HEK293 (cell line): ENCODE measurements at regions not wholly inside any gene's neighbourhood (a gene's known extent, or its start where the extent isn't known, plus 50 kb on each side); places are given as distances from the start of the nearest gene placed in this dataset.
A peak's percentile ranks its signal among the peaks of the same experiment; 100 is the strongest.

Source experiments
- BCL6B ChIP-seq: fragments of 450-650 bp; formaldehyde crosslinking; IDR thresholded peaks from 2 replicates; pipeline ENCODE4 v1.5.1; 2017; ENCODE audit warnings: missing biosample characterization, missing genetic modification characterization
- GLI4 ChIP-seq: fragments of 450-650 bp; formaldehyde crosslinking; IDR thresholded peaks from 2 replicates; pipeline ENCODE4 v1.5.1; 2016; ENCODE audit warnings: missing biosample characterization, missing genetic modification characterization
- GLIS1 ChIP-seq: fragments of 450-650 bp; formaldehyde crosslinking; IDR thresholded peaks from 2 replicates; pipeline ENCODE4 v1.5.1; 2016; ENCODE audit warnings: missing biosample characterization, missing genetic modification characterization
- MZF1 ChIP-seq: fragments of 450-650 bp; formaldehyde crosslinking; IDR thresholded peaks from 2 replicates; pipeline ENCODE4 v1.5.1; 2017; ENCODE audit warnings: missing biosample characterization, missing genetic modification characterization, borderline replicate concordance
- SCRT2 ChIP-seq: fragments of 450-650 bp; formaldehyde crosslinking; IDR thresholded peaks from 2 replicates; pipeline ENCODE4 v1.5.1; 2016; ENCODE audit warnings: missing biosample characterization, missing genetic modification characterization
- ZNF148 ChIP-seq: fragments of 450-650 bp; formaldehyde crosslinking; IDR thresholded peaks from 2 replicates; pipeline ENCODE4 v1.5.0; 2017; ENCODE audit warnings: missing biosample characterization, missing genetic modification characterization, borderline replicate concordance
- ZNF169 ChIP-seq: fragments of 450-650 bp; formaldehyde crosslinking; IDR thresholded peaks from 2 replicates; pipeline ENCODE4 v1.5.1; 2016; ENCODE audit warnings: missing biosample characterization, missing genetic modification characterization
- ZNF2 ChIP-seq: fragments of 450-650 bp; formaldehyde crosslinking; IDR thresholded peaks from 2 replicates; pipeline ENCODE4 v1.5.1; 2016; ENCODE audit warnings: missing biosample characterization, missing genetic modification characterization
- ZNF274 ChIP-seq, 2 experiments: fragments of 200-500 bp in 1 of 2; fragments of 450-650 bp in 1 of 2; sonication (Bioruptor generic) in 1 of 2; formaldehyde crosslinking in 1 of 2; IDR thresholded peaks; 2 replicates each; pipeline versions ENCODE4 v1.5.1 to v1.6.1; 2014 to 2016; ENCODE audit warnings: borderline replicate concordance in 1 of 2, inconsistent platforms in 1 of 2, low read length in 1 of 2, missing biosample characterization in 1 of 2, missing genetic modification characterization in 1 of 2
- ZNF362 ChIP-seq: fragments of 450-650 bp; formaldehyde crosslinking; IDR thresholded peaks from 2 replicates; pipeline ENCODE4 v1.5.1; 2016; ENCODE audit warnings: missing biosample characterization, missing genetic modification characterization
- ZNF433 ChIP-seq: fragments of 450-650 bp; formaldehyde crosslinking; IDR thresholded peaks from 2 replicates; pipeline ENCODE4 v1.5.1; 2016; ENCODE audit warnings: missing biosample characterization, missing genetic modification characterization, low read depth
- ZNF510 ChIP-seq: fragments of 450-650 bp; formaldehyde crosslinking; IDR thresholded peaks from 2 replicates; pipeline ENCODE4 v1.5.1; 2018; ENCODE audit warnings: mild to moderate bottlenecking, missing genetic modification characterization, missing biosample characterization; ENCODE audit not compliant: insufficient replicate concordance
- ZNF518A ChIP-seq: fragments of 450-650 bp; formaldehyde crosslinking; conservative IDR thresholded peaks from 2 replicates; pipeline ENCODE4 v1.5.1; 2016; ENCODE audit warnings: low read depth, missing biosample characterization, missing genetic modification characterization
- ZNF555 ChIP-seq: fragments of 450-650 bp; formaldehyde crosslinking; conservative IDR thresholded peaks from 2 replicates; pipeline ENCODE4 v1.5.1; 2017; ENCODE audit warnings: missing biosample characterization, mild to moderate bottlenecking, missing genetic modification characterization, inconsistent platforms
- ZNF558 ChIP-seq: fragments of 450-650 bp; formaldehyde crosslinking; IDR thresholded peaks from 2 replicates; pipeline ENCODE4 v1.5.1; 2016; ENCODE audit warnings: missing biosample characterization, missing genetic modification characterization
- ZNF560 ChIP-seq: fragments of 450-650 bp; formaldehyde crosslinking; IDR thresholded peaks from 2 replicates; pipeline ENCODE4 v1.5.1; 2017; ENCODE audit warnings: missing biosample characterization, missing genetic modification characterization, borderline replicate concordance
- ZNF629 ChIP-seq: fragments of 450-650 bp; formaldehyde crosslinking; IDR thresholded peaks from 2 replicates; pipeline ENCODE4 v1.5.1; 2017; ENCODE audit warnings: missing biosample characterization, missing genetic modification characterization
- ZNF664 ChIP-seq: fragments of 450-650 bp; formaldehyde crosslinking; IDR thresholded peaks from 2 replicates; pipeline ENCODE4 v1.5.1; 2016; ENCODE audit warnings: missing biosample characterization, missing genetic modification characterization
- ZNF704 ChIP-seq: fragments of 450-650 bp; formaldehyde crosslinking; IDR thresholded peaks from 2 replicates; pipeline ENCODE4 v1.5.1; 2016; ENCODE audit warnings: missing biosample characterization, missing genetic modification characterization
- ZSCAN16 ChIP-seq: fragments of 450-650 bp; formaldehyde crosslinking; IDR thresholded peaks from 2 replicates; pipeline ENCODE4 v1.5.1; 2016; ENCODE audit warnings: missing biosample characterization, missing genetic modification characterization
- ZXDB ChIP-seq: fragments of 450-650 bp; formaldehyde crosslinking; IDR thresholded peaks from 2 replicates; pipeline ENCODE4 v1.5.1; 2016; ENCODE audit warnings: missing biosample characterization, missing genetic modification characterization

- no peak for TF ChIP-seq SCRT2 (tag by site-specific recombination)
- no peak for TF ChIP-seq ZNF704 (tag by site-specific recombination)
- TF ChIP-seq ZNF169 (tag by site-specific recombination): no peak
- 0 out of 2 replicates have a peak, but pooled peaks have one; percentile 42 for TF ChIP-seq ZXDB (tag by site-specific recombination)
- TF ChIP-seq ZNF560 (tag by site-specific recombination): no peak
- TF ChIP-seq MZF1 (tag by site-specific recombination): no peak
- no peak for TF ChIP-seq ZNF2 (tag by site-specific recombination)
- TF ChIP-seq GLI4: no peak
- no peak for TF ChIP-seq ZSCAN16 (tag by site-specific recombination)
- peak; percentile 82 for TF ChIP-seq ZNF518A (tag by site-specific recombination)
- no peak for TF ChIP-seq BCL6B (tag by site-specific recombination)
- TF ChIP-seq ZNF148: no peak
- peak; percentile 17; the same call in 1 of the 2 replicates for TF ChIP-seq ZNF664
- TF ChIP-seq ZNF274 (IDR thresholded peaks at IDR 0.05; ENCODE audit: low read length): no peak
- TF ChIP-seq ZNF274 (tag by site-specific recombination; IDR thresholded peaks at IDR 0.05; ENCODE audit: borderline replicate concordance): no peak
- TF ChIP-seq ZNF510 (tag by site-specific recombination): peak; percentile 66
- no peak for TF ChIP-seq GLIS1
- TF ChIP-seq ZNF555: peak; percentile 94
- TF ChIP-seq ZNF362 (tag by site-specific recombination): no peak
- 0 out of 2 replicates have a peak, but pooled peaks have one; percentile 18 for TF ChIP-seq ZNF629 (tag by site-specific recombination)
- peak; percentile 46; the same call in 1 of the 2 replicates for TF ChIP-seq ZNF433 (tag by site-specific recombination)
- TF ChIP-seq ZNF558 (tag by site-specific recombination): no peak
These were observed 74.1 kb downstream of the VIP start (continued) for GRCh38 chr6:152824666-152825065.
